ENCODE measurements at regions not wholly inside any gene's neighbourhood (a gene's known extent, or its start where the extent isn't known, plus 50 kb on each side); places are given as distances from the start of the nearest gene placed in this dataset.
"Not testable (repeated sequence)": the region's sequence is repeated elsewhere in the genome, so short reads cannot be mapped to it uniquely, and the experiment has no call there.

DNA sequence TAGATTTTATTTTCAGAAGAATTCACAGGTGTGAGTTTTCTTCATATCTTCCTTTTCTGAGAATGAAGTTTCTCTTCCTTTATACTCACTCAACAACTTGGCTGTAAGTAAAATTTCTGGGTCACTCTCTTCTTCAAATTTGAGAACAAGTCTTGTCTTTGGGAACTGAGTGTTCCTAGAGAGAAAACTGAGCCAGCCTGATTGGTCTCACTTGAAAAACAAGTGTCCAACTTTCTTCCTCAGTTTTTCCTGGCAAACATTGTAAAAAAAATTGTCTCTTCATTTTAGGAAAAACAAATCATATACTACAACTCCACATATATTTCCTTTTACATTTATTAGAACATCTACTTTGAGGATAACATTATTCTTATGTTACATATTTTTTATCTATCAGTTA, 156.1 kb upstream of the GHR start:
- Histone ChIP-seq H3K27me3 (ENCODE audit: control insufficient read depth in 5 of 5, insufficient read depth in 4 of 5, low read length in 5 of 5) (no peaks in the 10 kb centered on the region), H3K9ac (ENCODE audit: low read length in 5 of 5) (no peak overlapping the region), H3K4me3 (ENCODE audit: low read depth in 1 of 5, low read length in 5 of 5) (no peak overlapping the region), H3K27ac (ENCODE audit: low read depth, low read length) (no peak overlapping the region), H3K36me3 (ENCODE audit: control insufficient read depth in 5 of 5, insufficient read depth in 5 of 5, low read length in 5 of 5) (no peaks in the 10 kb centered on the region), H3K4me1 (ENCODE audit: control insufficient read depth in 5 of 5, insufficient read depth in 5 of 5, low read length in 5 of 5) (peaks cover 0 to 4% (median 0%) of the 10 kb centered on the region in 5 donors), H3K9me3 (ENCODE audit: control insufficient read depth in 5 of 5, low read length in 5 of 5) (no peaks in the 10 kb centered on the region)

DNA sequence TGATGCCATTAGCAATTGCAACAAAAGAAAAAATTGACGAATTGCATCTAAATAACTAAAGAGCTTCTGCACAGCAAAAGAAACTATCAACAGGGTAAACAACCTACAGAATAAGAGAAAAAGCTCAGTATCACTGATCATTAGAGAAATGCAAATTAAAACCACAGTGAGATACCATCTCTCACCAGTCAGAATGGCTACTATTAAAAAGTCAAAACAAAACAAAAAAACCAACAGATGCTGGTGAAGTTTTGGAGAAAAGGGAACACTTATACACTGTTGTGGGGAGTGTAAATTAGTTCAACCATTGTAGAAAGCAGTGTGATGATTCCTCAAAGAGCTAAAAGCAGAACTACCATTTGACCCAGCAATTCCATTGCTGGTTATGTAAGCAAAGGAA, 155.1 kb upstream of the GHR start:
- H3K36me3 ChIP-seq (ENCODE audit: control insufficient read depth in 5 of 5, insufficient read depth in 5 of 5, low read length in 5 of 5); H3K27ac ChIP-seq (ENCODE audit: low read depth, low read length): not testable (repeated sequence)

DNA sequence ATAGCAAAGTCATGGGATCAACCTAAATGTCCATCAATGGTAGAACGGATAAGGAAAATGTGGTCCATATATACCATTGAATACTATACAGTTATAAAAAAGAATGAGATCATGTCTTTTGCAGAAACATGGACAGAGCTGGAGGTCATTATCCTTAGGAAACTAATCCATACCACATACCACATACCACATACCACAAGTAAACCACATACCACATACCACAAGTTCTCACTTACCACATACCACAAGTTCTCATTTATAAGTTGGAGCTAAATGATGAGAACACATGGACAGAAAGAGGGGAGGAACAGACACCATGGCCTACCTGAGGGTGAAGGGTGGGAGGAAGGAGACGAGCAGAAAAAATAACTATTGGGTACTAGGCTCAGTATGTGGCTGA, 154.6 kb upstream of the GHR start:
- Histone ChIP-seq H3K4me3 (ENCODE audit: low read depth in 1 of 5, low read length in 5 of 5) (no peak overlapping the region), H3K9me3 (ENCODE audit: control insufficient read depth in 5 of 5, low read length in 5 of 5) (no peaks in the 10 kb centered on the region), H3K27ac (ENCODE audit: low read depth, low read length) (no peak overlapping the region), H3K27me3 (ENCODE audit: control insufficient read depth in 5 of 5, insufficient read depth in 4 of 5, low read length in 5 of 5) (no peaks in the 10 kb centered on the region), H3K4me1 (ENCODE audit: control insufficient read depth in 5 of 5, insufficient read depth in 5 of 5, low read length in 5 of 5) (peaks cover 0 to 4% (median 0%) of the 10 kb centered on the region in 5 donors), H3K9ac (ENCODE audit: low read length in 5 of 5) (no peak overlapping the region), H3K36me3 (ENCODE audit: control insufficient read depth in 5 of 5, insufficient read depth in 5 of 5, low read length in 5 of 5) (no peaks in the 10 kb centered on the region)

More for the DNA sequence above, 155.1 kb upstream of the GHR start:
- H3K9me3 ChIP-seq (ENCODE audit: control insufficient read depth in 5 of 5, low read length in 5 of 5); H3K4me1 ChIP-seq (ENCODE audit: control insufficient read depth in 5 of 5, insufficient read depth in 5 of 5, low read length in 5 of 5); H3K4me3 ChIP-seq (ENCODE audit: low read depth in 1 of 5, low read length in 5 of 5); H3K27me3 ChIP-seq (ENCODE audit: control insufficient read depth in 5 of 5, insufficient read depth in 4 of 5, low read length in 5 of 5); H3K9ac ChIP-seq (ENCODE audit: low read length in 5 of 5): not testable (repeated sequence)

- no peak overlapping the region for H3K27ac ChIP-seq (ENCODE audit: low read depth, low read length)
- H3K36me3 ChIP-seq (ENCODE audit: control insufficient read depth in 5 of 5, insufficient read depth in 5 of 5, low read length in 5 of 5), result no peaks in the 10 kb centered on the region
- H3K27me3 ChIP-seq (ENCODE audit: control insufficient read depth in 5 of 5, insufficient read depth in 4 of 5, low read length in 5 of 5), result no peaks in the 10 kb centered on the region
- peaks cover 0 to 4% (median 0%) of the 10 kb centered on the region in 5 donors for H3K4me1 ChIP-seq (ENCODE audit: control insufficient read depth in 5 of 5, insufficient read depth in 5 of 5, low read length in 5 of 5)
- H3K9ac ChIP-seq (ENCODE audit: low read length in 5 of 5), result no peak overlapping the region
- H3K9me3 ChIP-seq (ENCODE audit: control insufficient read depth in 5 of 5, low read length in 5 of 5), result no peaks in the 10 kb centered on the region
- no peak overlapping the region for H3K4me3 ChIP-seq (ENCODE audit: low read depth in 1 of 5, low read length in 5 of 5)
Measured at GRCh38 chr5:42270771-42271170, 152.5 kb upstream of the GHR start.

DNA sequence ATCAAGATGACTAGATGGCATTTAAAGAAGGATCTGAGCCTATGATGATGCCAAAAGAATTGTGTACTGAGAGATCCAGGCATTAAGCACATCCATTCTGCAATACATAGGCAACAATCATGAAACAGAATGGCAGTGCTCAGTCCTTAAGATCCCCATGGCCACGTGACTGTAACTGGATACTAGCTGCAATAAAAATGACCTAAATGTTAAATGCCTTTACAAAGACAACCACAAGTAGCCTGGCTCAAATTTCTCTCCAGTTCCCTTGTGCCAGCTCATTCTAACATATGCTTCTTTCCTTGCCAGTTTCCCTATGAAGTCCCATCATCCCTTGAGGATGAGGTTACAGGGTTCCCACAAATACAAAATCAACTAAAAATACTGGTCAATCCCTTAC, 148.3 kb upstream of the GHR start:
- no peak overlapping the region for H3K4me3 ChIP-seq (ENCODE audit: low read depth in 1 of 5, low read length in 5 of 5)
- H3K4me1 ChIP-seq (ENCODE audit: control insufficient read depth in 5 of 5, insufficient read depth in 5 of 5, low read length in 5 of 5), result no peaks in the 10 kb centered on the region
- no peaks in the 10 kb centered on the region for H3K27me3 ChIP-seq (ENCODE audit: control insufficient read depth in 5 of 5, insufficient read depth in 4 of 5, low read length in 5 of 5)
- no peak overlapping the region for H3K9ac ChIP-seq (ENCODE audit: low read length in 5 of 5)
- H3K36me3 ChIP-seq (ENCODE audit: control insufficient read depth in 5 of 5, insufficient read depth in 5 of 5, low read length in 5 of 5), result no peaks in the 10 kb centered on the region
- no peak overlapping the region for H3K27ac ChIP-seq (ENCODE audit: low read depth, low read length)
- H3K9me3 ChIP-seq (ENCODE audit: control insufficient read depth in 5 of 5, low read length in 5 of 5), result no peaks in the 10 kb centered on the region

GRCh38 chr5:42277293-42277692, 145.9 kb upstream of the GHR start:
- H3K27ac ChIP-seq (ENCODE audit: low read depth, low read length), result no peak overlapping the region
- no peaks in the 10 kb centered on the region for H3K9me3 ChIP-seq (ENCODE audit: control insufficient read depth in 5 of 5, low read length in 5 of 5)
- no peak overlapping the region for H3K9ac ChIP-seq (ENCODE audit: low read length in 5 of 5)
- no peaks in the 10 kb centered on the region for H3K27me3 ChIP-seq (ENCODE audit: control insufficient read depth in 5 of 5, insufficient read depth in 4 of 5, low read length in 5 of 5)
- no peaks in the 10 kb centered on the region for H3K4me1 ChIP-seq (ENCODE audit: control insufficient read depth in 5 of 5, insufficient read depth in 5 of 5, low read length in 5 of 5)
- no peaks in the 10 kb centered on the region for H3K36me3 ChIP-seq (ENCODE audit: control insufficient read depth in 5 of 5, insufficient read depth in 5 of 5, low read length in 5 of 5)
- H3K4me3 ChIP-seq (ENCODE audit: low read depth in 1 of 5, low read length in 5 of 5), result no peak overlapping the region

DNA sequence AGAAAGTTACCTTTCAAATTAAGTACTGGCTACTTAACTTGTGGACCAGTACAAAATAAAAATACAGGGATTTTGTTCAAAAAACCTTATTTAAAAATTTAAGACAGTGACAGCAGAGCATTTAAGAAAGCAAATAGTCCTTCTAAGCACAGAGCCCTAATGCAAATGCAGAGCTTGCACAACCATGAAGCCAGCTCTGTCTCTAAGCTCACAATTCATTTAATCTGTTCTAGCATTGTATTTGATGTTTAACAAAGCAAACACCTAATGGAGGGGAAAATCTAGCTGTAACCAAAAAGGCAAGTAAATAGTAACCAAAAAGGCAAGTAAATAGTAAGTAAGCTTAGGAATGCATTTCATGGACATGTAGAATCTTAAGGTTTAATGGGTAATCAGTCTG, 138.7 kb upstream of the GHR start:
- Histone ChIP-seq H3K27me3 (ENCODE audit: control insufficient read depth in 5 of 5, insufficient read depth in 4 of 5, low read length in 5 of 5) (no peaks in the 10 kb centered on the region), H3K4me3 (ENCODE audit: low read depth in 1 of 5, low read length in 5 of 5) (no peak overlapping the region), H3K36me3 (ENCODE audit: control insufficient read depth in 5 of 5, insufficient read depth in 5 of 5, low read length in 5 of 5) (no peaks in the 10 kb centered on the region), H3K27ac (ENCODE audit: low read depth, low read length) (no peak overlapping the region), H3K4me1 (ENCODE audit: control insufficient read depth in 5 of 5, insufficient read depth in 5 of 5, low read length in 5 of 5) (peaks cover 0 to 3% (median 0%) of the 10 kb centered on the region in 5 donors), H3K9me3 (ENCODE audit: control insufficient read depth in 5 of 5, low read length in 5 of 5) (no peaks in the 10 kb centered on the region), H3K9ac (ENCODE audit: low read length in 5 of 5) (no peak overlapping the region)

DNA sequence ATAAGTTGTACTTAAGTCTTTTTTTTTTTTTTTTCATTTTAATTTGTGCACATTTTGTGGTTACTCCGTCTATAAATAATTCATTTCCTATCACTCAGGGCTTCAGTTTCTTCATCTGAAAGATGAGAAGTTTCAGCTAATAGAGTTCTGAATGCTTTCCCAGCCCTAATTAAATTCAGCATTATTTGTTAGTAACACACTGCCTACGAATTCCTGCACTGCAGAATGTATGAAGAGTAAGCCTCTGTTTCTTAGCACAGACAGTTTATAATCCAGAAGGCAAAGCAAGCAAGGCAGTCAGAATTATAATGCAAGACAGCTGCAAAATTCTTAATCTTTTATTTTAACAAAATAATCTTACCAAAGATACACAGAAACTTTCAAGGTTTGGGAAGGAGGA, 138.0 kb upstream of the GHR start:
- Histone ChIP-seq H3K9me3 (ENCODE audit: control insufficient read depth in 5 of 5, low read length in 5 of 5) (no peaks in the 10 kb centered on the region), H3K4me1 (ENCODE audit: control insufficient read depth in 5 of 5, insufficient read depth in 5 of 5, low read length in 5 of 5) (peaks cover 0 to 3% (median 0%) of the 10 kb centered on the region in 5 donors), H3K27me3 (ENCODE audit: control insufficient read depth in 5 of 5, insufficient read depth in 4 of 5, low read length in 5 of 5) (no peaks in the 10 kb centered on the region), H3K27ac (ENCODE audit: low read depth, low read length) (no peak overlapping the region), H3K9ac (ENCODE audit: low read length in 5 of 5) (no peak overlapping the region), H3K4me3 (ENCODE audit: low read depth in 1 of 5, low read length in 5 of 5) (no peak overlapping the region), H3K36me3 (ENCODE audit: control insufficient read depth in 5 of 5, insufficient read depth in 5 of 5, low read length in 5 of 5) (no peaks in the 10 kb centered on the region)

DNA sequence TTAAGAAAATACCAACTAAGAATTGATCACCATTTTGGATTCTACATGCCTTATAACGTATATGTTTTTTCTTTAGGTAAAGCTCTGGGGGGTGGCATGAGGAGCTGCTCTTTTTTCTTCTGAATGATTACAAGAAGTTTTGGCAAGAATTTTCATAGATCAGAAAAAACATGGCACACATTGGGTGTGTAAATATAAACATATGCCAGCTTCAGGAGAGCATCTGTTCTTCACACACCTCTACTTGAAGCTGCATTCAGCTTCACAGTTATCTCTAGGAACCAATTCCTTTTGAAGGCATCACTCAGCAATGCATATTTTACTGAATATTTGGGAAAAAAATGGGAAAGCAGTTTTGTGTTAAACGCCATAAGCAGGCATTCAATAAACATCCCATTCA, 122.7 kb upstream of the GHR start:
- H3K27me3 ChIP-seq (ENCODE audit: control insufficient read depth in 5 of 5, insufficient read depth in 4 of 5, low read length in 5 of 5), result no peaks in the 10 kb centered on the region
- H3K9me3 ChIP-seq (ENCODE audit: control insufficient read depth in 5 of 5, low read length in 5 of 5), result peaks cover 0 to 4% (median 0%) of the 10 kb centered on the region in 5 donors
- no peak overlapping the region for H3K4me3 ChIP-seq (ENCODE audit: low read depth in 1 of 5, low read length in 5 of 5)
- no peak overlapping the region for H3K9ac ChIP-seq (ENCODE audit: low read length in 5 of 5)
- H3K4me1 ChIP-seq (ENCODE audit: control insufficient read depth in 5 of 5, insufficient read depth in 5 of 5, low read length in 5 of 5), result peaks cover 0 to 23% (median 5%) of the 10 kb centered on the region in 5 donors
- no peak overlapping the region for H3K27ac ChIP-seq (ENCODE audit: low read depth, low read length)
- no peaks in the 10 kb centered on the region for H3K36me3 ChIP-seq (ENCODE audit: control insufficient read depth in 5 of 5, insufficient read depth in 5 of 5, low read length in 5 of 5)

- peaks cover 0 to 4% (median 0%) of the 10 kb centered on the region in 5 donors for H3K9me3 ChIP-seq (ENCODE audit: control insufficient read depth in 5 of 5, low read length in 5 of 5)
Measured at GRCh38 chr5:42301349-42301748, 121.9 kb upstream of the GHR start.

DNA sequence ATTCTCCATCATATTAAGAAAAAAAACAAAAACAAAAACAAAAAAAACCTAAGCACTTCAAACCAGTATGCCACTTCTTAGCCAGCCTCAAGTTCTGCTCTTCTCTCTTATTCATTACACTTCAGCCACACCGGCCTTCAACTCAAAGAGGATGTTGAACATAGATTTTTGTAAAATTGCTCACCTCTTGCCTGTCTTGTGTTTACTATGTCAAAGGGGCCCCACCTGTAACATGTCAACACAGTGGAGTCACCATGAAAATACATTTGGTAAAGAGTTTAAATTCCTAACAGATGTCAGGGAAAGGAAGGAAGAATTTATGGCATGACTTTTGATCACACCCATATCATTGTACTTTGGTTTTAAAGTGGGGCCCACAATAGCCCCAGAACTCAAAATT, 121.1 kb upstream of the GHR start:
- Histone ChIP-seq H3K9ac (ENCODE audit: low read length in 5 of 5) (no peak overlapping the region), H3K27me3 (ENCODE audit: control insufficient read depth in 5 of 5, insufficient read depth in 4 of 5, low read length in 5 of 5) (no peaks in the 10 kb centered on the region), H3K27ac (ENCODE audit: low read depth, low read length) (no peak overlapping the region), H3K4me1 (ENCODE audit: control insufficient read depth in 5 of 5, insufficient read depth in 5 of 5, low read length in 5 of 5) (peaks cover 4 to 37% (median 15%) of the 10 kb centered on the region in 5 donors), H3K36me3 (ENCODE audit: control insufficient read depth in 5 of 5, insufficient read depth in 5 of 5, low read length in 5 of 5) (no peaks in the 10 kb centered on the region), H3K4me3 (ENCODE audit: low read depth in 1 of 5, low read length in 5 of 5) (no peak overlapping the region), H3K9me3 (ENCODE audit: control insufficient read depth in 5 of 5, low read length in 5 of 5) (peaks cover 0 to 4% (median 0%) of the 10 kb centered on the region in 5 donors)

More at GRCh38 chr5:42301349-42301748, 121.9 kb upstream of the GHR start:
- Histone ChIP-seq H3K27ac (ENCODE audit: low read depth, low read length) (no peak overlapping the region), H3K4me3 (ENCODE audit: low read depth in 1 of 5, low read length in 5 of 5) (no peak overlapping the region), H3K27me3 (ENCODE audit: control insufficient read depth in 5 of 5, insufficient read depth in 4 of 5, low read length in 5 of 5) (no peaks in the 10 kb centered on the region), H3K36me3 (ENCODE audit: control insufficient read depth in 5 of 5, insufficient read depth in 5 of 5, low read length in 5 of 5) (no peaks in the 10 kb centered on the region), H3K9ac (ENCODE audit: low read length in 5 of 5) (no peak overlapping the region), H3K4me1 (ENCODE audit: control insufficient read depth in 5 of 5, insufficient read depth in 5 of 5, low read length in 5 of 5) (peaks cover 3 to 29% (median 10%) of the 10 kb centered on the region in 5 donors)
